HG02763 (cell line): ENCODE measurements at regions not wholly inside any gene's neighbourhood (a gene's known extent, or its start where the extent isn't known, plus 50 kb on each side); places are given as distances from the start of the nearest gene placed in this dataset.
"Not testable (repeated sequence)": the region's sequence is repeated elsewhere in the genome, so short reads cannot be mapped to it uniquely, and the experiment has no call there.

Experiments used
- ATAC-seq: cut with Tn5 transposase; IDR thresholded peaks from one replicate; pipeline ENCODE4 v1.9.1; 2021; ENCODE audit warnings: mild to moderate bottlenecking, moderate library complexity; ENCODE audit not compliant: unreplicated experiment

DNA sequence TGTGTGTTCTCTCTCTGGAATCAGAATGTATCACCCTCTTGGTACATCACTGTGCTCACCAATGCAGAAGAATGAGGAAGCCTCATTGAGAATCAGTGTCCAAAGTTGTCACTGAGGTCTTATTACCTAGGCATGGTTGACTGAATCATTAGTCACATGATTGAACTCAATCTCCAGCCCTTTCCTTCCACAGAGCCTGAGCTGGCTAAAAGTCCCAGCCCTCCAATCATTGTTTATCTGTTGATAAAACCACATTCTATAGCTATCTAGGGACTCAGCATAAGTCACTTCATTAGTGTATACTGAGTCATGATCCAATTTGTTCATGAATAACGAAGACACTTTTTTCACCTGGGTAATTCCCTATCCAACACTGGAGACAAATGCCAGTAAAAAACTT, 396.8 kb downstream of the TRAM1L1 start:
- ATAC-seq = no peak

DNA sequence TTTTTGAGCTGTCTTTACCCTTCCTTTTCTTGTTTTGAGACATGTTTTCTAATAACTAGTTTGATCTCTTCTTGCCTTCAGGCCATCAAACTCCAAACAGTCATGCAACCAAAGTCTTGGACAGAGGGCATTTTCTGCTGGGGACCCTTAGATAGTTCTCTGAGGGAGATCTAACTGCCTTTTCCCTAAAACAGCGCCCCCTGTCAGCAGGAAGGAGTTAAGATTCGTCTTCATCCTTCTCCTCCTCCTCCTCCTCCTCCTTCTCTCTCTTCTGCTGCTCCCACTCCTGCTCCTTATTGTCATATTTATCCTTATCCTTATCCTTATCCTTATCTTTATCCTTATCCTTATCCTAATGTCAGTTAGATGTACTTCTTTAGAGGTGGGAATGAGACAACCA, 417.2 kb downstream of the TRAM1L1 start:
- no peak for ATAC-seq

DNA sequence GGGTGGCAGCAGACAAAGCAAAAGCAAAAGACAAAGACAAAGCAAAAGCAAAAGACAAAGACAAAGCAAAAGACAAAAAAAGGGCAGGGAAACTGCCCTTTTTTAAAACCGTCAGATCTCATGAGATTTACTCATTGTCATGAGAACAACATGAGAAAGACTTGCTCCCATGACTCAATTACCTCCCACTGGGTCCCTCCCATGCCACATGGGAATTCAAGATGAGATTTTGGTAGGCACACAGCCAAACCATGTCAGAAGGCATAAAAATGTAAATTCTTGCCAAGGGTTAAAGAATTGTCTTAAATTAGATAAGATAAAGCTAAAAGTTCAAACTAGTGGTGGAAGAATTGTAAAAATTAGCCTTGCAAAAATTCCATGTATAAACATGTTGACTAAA, 419.7 kb downstream of the TRAM1L1 start:
- ATAC-seq = no peak

DNA sequence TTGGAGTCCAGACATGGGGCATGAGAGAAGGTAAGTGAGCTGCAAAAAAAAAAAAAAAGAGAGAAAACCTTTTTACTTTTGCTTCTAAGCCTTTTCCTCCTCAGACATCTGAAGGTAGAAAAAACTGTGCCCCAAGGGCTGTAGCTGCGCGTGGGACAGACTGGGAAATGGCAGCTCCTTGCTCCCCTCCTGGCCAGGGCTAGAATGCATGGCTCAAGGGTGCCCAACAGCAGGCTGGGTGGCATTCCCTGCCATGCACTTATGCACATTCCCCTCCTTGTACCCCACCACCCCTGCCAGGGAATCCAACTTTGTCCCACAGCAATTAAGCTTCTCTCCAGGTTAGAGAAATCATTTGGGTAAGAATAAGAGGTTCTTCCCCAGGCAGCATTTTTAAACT, 421.2 kb downstream of the TRAM1L1 start:
- no peak for ATAC-seq

DNA sequence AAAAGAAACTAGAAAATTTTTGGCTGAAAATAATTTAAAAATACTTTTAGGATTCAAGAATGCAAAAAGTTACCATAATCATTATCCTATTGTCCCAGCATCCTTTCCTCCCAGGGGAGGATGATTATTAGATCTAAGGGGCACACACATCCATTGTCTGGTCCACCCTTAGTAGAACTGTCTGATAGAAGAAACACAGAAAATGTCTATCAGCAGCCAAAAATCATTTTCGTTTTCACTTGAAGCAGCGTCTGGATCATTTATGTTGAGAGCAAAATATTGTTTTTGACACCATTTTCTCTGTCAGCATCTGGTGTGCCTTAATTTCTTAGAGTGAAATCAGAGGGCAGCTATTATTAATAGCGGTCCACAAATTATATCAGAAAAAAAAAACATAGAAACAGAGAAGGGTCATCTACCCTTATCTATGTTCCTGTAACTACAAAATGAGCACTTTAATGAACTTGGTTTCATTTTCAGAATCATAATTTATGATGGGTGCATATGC, 446.3 kb downstream of the TRAM1L1 start:
- ATAC-seq = no peak

DNA sequence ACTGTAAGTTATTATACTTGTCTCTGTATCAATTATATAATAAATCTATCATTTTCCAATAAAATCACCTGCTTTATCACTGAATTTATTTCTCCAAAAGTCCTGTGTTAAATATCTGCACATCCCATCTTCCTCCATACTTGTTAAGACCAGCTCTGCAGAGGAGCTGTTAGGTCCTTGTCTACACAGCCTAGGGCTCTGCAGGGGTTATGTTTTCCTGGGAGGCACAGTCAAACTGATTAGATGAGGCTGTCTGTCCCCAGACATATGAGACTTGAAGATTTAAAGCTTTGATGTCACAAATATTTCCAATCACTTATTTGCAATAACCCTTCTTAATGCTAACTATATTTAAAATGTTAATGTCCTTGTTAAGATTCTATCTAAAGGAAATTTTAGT, 446.8 kb downstream of the TRAM1L1 start:
- no peak for ATAC-seq

DNA sequence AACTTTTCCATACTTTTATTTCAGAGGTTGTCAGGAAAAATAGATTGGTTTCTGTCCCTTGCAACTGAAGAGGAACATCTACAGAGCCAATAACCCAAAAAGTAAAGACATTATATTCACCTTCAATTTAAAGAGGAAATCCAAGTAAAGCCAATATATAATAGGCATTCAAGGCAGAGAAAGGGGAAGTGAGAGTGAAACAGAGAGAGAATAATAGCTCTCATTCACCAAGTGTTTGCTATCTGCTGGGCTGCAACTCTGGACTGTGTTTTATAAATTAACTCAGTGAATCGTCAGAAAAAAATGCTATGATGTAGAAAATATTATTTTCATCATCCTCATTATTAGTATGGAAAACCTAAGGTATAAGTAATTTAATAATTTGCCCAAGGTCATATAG, 448.5 kb downstream of the TRAM1L1 start:
- ATAC-seq = peak; percentile 99

DNA sequence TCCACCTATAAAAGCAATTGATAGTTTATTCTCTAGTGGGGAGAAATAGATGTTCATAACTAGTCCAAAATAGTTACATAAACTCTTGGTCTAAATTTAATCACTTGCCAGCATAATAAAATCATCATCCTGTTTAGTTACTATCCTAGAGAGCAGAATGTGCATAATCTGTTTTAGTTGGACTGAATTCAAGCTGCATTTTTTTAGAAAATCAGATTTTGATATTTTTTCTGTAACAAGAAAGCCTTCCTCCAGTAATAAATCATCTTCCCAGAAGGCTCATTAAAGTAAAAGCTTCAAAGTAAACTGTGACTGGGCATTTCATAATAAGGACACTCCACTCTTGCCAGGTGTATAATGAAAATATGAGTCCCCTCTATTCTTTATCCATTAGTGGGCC, 453.1 kb downstream of the TRAM1L1 start:
- no peak for ATAC-seq

DNA sequence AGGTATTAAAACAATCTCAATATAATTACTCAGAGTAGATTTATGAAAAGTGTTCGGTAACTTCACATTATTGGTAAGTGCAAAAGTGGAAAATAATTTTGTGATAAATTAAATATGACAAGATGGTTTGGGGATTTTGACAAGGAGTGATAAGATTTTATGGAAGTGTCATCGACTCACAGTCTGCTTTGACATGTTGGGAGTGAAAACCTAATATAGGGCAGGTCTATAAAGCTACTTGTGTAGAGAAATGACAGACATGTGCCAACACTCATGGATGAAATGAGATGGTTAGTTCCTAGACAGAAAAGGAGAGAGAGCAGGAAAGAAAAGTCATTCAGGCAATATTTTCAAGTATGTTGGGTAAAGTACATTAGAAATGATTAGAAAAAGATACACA, 456.8 kb downstream of the TRAM1L1 start:
- no peak for ATAC-seq

DNA sequence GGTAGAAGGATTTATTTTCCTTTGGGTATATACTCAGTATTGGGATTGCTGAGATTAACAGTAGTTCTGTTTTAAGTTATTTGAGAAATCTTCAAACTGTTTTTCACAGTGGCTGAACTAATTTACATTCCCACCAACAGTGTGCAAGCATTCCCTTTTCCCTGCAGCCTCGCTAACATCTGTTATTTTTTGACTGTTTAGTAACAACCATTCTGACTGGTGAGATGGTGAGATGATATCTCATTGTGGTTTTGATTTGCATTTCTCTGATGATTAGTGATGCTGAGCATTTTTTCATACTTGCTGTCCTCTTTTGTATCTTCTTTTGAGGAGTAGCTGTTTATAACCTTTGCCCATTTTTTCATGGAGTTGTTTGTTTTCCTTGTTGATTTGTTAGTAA, 457.8 kb downstream of the TRAM1L1 start:
- no peak for ATAC-seq

DNA sequence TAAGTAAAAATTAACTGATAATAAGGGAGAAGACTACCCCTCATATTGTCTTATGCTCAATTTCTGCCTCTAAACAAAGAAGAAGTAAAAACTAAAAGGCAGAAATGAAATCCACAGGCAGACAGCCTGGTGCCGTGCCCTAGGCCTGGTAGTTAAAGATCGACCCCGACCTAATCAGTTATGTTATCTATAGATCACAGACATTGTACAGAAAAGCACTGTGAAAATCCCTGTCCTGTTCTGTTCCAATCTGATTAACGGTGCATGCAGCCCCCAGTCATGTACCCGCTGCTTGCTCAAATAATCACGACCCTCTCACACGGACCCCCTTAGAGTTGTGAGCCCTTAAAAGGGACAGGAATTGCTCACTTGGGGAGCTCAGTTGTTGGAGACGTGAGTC, 465.9 kb downstream of the TRAM1L1 start:
- not testable (repeated sequence) for ATAC-seq

DNA sequence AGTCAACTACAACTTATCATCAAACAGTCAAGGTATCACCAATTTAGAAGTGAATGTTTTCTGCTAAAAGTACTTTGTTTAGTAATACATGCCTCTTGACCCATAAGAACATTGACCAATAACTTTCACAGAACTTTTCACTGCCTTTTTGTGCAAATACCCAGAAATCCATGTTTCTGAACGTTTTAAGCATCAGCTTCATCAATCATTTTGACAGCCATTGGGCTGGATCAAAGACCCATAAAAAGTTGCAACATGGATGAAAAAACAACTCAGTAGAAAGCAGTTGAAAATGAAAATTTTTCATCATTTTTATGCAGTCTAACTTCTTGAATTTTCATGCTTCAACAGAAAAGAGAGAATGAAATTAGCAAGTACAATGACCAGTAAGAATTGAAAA, 466.7 kb downstream of the TRAM1L1 start:
- ATAC-seq = no peak

DNA sequence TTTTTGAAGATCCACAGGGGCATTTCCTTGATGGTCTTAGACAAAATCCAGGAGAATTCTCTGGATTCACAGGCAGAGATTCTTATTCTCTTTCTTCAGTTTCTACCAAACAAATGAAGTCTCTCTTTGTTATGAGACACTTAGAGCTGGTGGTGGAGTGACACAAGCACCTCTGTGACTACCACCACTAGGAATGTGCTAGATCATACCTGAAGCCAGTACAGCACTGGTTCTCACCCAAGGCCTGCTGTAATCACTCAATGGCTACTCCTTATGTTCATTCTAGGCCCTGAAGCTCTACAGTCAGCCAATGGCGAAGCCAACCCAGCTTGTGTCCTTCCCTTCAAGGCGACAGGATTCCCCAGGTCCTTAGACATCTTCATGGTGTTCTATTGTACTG, 482.3 kb downstream of the TRAM1L1 start:
- ATAC-seq = no peak

DNA sequence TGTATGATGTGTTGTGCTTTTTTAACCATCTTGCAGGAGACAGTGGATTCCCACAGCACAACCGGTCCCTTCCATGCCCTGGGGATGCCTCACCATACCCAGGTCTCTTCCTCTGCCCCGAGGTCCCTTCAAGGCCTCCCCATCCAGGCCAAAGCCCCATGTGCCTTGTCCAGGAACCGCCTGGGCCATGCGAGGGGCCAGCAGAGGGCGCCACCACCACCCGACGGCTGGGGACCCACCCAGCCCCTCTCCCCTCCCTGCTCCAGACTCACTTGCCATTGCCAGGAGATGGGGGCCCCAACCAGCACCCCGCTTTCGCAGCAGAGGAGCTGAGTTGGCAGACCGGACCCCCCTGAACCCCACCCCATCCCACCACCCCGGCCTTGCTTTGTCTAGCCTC, 485.5 kb downstream of the TRAM1L1 start:
- no peak for ATAC-seq

DNA sequence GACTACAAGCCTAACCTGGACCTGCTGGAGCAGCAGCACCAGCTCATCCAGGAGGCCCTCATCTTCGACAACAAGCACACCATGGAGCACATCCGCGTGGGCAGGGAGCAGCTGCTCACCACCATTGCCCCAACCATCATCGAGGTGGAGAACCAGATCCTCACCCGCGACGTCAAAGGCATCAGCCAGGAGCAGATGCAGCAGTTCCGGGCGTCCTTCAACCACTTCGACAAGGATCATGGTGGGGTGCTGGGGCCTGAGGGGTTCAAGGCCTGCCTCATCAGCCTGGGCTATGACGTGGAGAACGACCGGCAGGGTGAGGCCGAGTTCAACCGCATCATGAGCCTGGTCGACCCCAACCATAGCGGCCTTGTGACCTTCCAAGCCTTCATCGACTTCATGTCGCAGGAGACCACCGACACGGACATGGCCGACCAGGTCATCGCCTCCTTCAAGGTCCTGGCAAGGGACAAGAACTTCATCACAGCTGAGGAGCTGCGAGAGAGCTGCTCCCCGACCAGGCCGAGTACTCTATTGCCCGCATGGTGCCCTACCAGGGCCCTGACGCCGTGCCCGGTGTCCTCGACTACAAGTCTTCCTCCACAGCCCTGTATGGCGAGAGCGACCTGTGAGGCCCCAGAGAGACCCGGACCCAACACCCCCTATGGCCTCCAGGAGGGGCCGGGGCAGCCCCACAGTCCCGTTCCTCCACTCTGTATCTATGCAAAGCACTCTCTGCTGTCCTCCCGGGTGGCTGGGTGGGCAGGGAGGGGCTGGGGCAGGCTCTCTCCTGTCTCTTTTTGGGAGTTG, 486.2 kb downstream of the TRAM1L1 start:
- no peak for ATAC-seq

DNA sequence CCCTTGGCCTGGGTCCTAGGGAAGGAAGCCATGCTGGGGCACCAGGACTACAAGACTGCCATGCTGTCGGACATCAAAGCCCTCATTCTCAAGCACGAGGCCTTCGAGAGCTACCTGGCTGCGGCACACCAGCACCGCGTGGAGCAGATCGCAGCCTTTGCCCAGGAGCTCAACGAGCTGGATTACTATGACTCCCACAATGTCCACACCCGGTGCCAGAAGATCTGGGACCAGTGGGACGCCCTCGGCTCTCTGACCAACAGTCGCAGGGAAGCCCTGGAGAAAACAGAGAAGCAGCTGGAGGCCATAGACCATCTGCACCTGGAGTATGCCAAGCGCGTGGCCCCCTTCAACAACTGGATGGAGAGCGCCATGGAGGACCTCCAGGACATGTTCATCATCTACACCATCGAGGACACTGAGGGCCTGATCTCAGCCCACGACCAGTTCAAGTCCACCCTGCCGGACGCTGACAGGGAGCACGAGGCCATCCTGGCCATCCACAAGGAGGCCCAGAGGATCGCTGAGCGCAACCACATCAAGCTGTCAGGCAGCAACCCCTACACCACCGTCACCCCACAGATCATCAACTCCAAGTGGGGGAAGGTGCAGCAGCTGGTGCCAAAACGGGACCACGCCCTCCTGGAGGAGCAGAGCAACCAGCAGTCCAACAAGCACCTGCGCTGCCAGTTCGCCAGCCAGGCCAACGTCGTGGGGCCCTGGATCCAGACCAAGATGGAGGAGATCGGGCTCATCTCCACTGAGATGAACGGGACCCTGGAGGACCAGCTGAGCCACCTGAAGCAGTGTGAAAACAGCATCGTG, 487.0 kb downstream of the TRAM1L1 start:
- no peak for ATAC-seq

DNA sequence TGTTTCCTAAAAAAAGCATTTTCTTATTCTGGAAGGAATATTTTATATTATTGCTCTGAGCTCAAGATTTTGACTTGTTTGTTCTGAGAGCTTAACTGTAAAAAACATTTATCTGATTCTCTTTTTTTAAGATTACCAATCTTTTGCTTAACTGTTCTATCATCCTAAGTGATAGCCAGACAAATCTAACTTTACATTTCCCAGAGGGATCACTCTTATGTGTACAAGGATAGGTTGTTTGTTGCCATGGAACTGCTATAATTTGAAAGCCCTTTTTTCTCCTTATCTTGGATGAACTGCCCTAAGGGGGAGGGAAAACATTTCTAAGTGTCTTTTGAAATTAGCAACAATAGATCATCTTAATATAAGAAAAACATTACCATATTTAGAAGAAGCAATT, 494.7 kb downstream of the TRAM1L1 start:
- no peak for ATAC-seq

DNA sequence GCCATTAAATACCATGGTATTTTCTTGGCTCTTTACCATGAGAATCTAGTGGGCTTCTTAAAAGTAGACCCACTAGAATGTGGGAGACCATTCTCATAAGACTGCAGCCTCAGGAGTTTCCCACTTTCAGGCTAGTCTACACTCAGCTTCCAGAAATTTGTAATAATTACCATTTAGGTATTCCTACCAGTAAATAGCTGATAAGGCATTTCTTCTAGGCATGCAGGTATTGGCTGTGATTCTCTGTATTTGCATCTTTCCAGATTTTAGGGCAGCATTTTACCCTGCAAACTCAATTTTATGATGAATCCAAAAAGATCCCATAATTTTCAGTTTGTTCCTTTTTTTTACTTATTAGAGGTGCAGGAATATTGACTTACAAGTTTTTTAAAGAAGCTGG, 496.6 kb downstream of the TRAM1L1 start:
- ATAC-seq = no peak

DNA sequence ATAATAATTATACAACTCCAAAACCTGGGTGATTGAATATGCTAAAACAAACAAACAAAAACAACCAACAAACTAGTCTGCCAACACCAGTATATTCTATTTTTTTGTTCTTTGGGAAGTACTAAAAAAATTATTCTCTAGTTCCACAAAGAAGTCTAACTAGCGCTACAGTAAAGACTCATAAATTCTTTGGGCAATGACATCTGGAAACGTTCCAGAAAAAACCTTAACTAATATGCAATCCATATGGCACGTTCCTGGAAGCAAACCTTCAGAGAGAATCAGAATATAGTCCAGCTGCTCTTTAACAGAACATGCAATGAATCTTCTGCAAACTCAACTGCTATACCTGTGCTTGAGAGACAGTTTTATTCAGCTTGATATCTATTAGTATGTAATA, 500.1 kb downstream of the TRAM1L1 start:
- ATAC-seq = no peak

DNA sequence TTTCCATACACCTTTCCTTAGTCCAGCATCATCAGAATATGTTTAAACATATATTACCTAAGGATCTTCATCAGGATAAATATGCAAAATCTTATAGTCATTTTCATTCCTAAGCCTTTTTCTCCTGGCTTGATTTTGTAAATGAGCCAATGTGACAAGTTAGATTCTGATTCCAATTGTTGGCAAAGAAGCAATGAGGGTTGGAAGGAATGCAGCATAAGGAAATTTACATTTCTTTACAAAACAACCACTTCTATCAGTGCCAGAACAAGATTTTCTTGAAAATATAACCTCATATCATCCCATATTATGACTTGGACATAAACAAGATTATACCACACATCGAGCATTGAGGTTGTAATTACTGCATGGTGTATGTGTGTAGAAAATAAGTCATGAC, 508.1 kb downstream of the TRAM1L1 start:
- ATAC-seq = no peak

DNA sequence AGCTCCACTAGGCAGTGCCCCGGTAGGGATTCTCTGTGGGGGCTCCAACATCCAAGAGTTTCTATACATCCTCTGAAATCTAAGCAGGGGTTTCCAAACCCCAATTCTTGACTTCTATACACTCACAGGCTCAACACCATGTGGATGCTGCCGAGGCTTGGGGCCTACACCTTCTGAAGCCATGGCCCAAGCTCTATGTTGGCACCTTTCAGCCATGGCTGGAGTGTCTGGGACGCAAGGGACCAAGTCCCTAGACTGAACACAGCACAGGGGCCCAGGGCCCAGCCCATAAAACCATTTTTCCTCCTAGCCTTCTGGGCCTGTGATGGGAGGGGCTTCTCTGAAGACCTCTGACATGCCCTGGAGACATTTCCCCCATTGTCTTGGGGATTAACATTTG, 511.8 kb downstream of the TRAM1L1 start:
- ATAC-seq = no peak

DNA sequence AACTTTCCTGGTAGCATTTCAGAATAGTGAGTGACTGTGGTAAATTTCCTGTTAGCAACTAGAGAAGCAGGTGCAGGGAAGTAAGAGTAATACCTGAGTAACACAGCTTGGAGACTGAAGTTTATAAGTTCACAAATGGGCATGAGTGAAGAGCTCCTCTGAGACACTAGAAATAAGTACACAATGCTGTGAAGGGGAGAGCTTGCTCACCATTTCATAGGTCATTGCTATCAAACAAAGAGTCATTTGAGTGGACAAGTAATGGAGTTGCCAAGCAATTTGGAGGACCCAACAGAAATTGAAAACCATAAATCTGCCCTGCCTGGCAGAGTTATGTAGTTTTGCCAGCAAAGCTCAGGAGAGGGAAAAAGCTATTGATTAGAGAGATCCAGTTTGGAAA, 523.6 kb downstream of the TRAM1L1 start:
- no peak for ATAC-seq
